ENCODE measurements at regions not wholly inside any gene's neighbourhood (a gene's known extent, or its start where the extent isn't known, plus 50 kb on each side); places are given as distances from the start of the nearest gene placed in this dataset.

DNA sequence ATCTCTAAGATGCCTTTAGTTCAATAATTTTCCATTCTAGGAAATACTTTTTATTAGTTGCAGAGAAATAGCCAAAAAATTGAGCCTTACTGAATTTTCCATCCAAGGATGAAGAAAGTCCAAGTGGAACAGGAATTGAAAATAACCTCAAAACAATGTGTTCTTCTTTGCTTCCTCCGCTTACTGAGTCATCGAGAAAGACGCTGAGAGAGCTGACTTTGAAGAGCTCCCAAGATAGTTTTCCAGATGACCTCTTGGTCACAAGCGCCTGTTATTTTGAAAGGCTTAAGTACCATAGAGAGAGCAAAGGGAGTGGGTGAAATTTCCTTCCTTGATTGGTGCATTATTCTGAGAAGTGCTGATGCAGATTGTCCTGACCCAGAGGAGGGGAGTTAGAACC, 253.5 kb upstream of the ATP10B start:
- H3K9me3 ChIP-seq, result no peaks in the 10 kb centered on the region
- H2AFZ ChIP-seq (ENCODE audit: low read depth), result no peak overlapping the region
- POLR2A ChIA-PET, result no interaction called here
- H3K36me3 ChIP-seq (replicated peaks in 1 of 2; ENCODE audit: control insufficient read depth in 1 of 2, insufficient read depth in 2 of 2, low read length in 1 of 2), result no peaks in the 10 kb centered on the region
- H3K4me3 ChIP-seq (ENCODE audit: low read depth in 2 of 2, low read length in 1 of 2), result no peak overlapping the region
- H3F3A ChIP-seq (replicated peaks; ENCODE audit: insufficient read depth), result no peaks in the 10 kb centered on the region
- CTCF ChIA-PET, result no interaction called here
- H3K4me2 ChIP-seq, result no peak overlapping the region
- H3K9ac ChIP-seq, result no peak overlapping the region
- no peaks in the 10 kb centered on the region for H3K27me3 ChIP-seq (ENCODE audit: insufficient read depth)
- H3K4me1 ChIP-seq (ENCODE audit: control insufficient read depth in 1 of 2, insufficient read depth in 2 of 2, low read depth in 1 of 2, low read length in 1 of 2), result no peaks in the 10 kb centered on the region
- H3K9me2 ChIP-seq, result no peaks in the 10 kb centered on the region
- H4K20me1 ChIP-seq (ENCODE audit: insufficient read depth), result no peaks in the 10 kb centered on the region
- no peak for DNase-seq
- H3K79me2 ChIP-seq (ENCODE audit: insufficient read depth), result no peaks in the 10 kb centered on the region
- 9% methylated on average over 4 of the region's 4 CpGs for WGBS (ENCODE audit: low lambda C conversion rate)
- no peak overlapping the region for H3K27ac ChIP-seq (ENCODE audit: low read depth in 2 of 2, low read length in 1 of 2)
- no peak for TF ChIP-seq IRF3 (IDR thresholded peaks at IDR 0.05; ENCODE audit: low read depth, low read length)
- TF ChIP-seq FOSL2 (IDR thresholded peaks at IDR 0.05; ENCODE audit: borderline replicate concordance, low read depth), result no peak
- no peak for TF ChIP-seq ELF1 (IDR thresholded peaks at IDR 0.05)
- no peak for TF ChIP-seq SIN3A (IDR thresholded peaks at IDR 0.05; ENCODE audit: borderline replicate concordance, low read depth, low read length)
- TF ChIP-seq POLR2AphosphoS5 (IDR thresholded peaks at IDR 0.05; ENCODE audit: low read depth, low read length), result no peak
- TF ChIP-seq FOXM1 (IDR thresholded peaks at IDR 0.05; ENCODE audit: low read depth), result no peak
- no peak for TF ChIP-seq TAF1 (IDR thresholded peaks at IDR 0.05; ENCODE audit: borderline replicate concordance, low read depth, low read length)
- TF ChIP-seq FOXJ3 (CRISPR knock-in tag; IDR thresholded peaks at IDR 0.05), result no peak
- TF ChIP-seq RAD21 (IDR thresholded peaks at IDR 0.05; ENCODE audit: low read length), result no peak
- no peak for TF ChIP-seq MXI1 (IDR thresholded peaks at IDR 0.05; ENCODE audit: low read depth, low read length)
- no peak for TF ChIP-seq RFX5 (IDR thresholded peaks at IDR 0.05; ENCODE audit: low read length)
- TF ChIP-seq TCF12 (IDR thresholded peaks at IDR 0.05), result no peak
- TF ChIP-seq USF2 (IDR thresholded peaks at IDR 0.05; ENCODE audit: borderline replicate concordance, low read depth, low read length), result no peak
- no peak for TF ChIP-seq EP300 (IDR thresholded peaks at IDR 0.05; ENCODE audit: borderline replicate concordance in 1 of 2, low read depth in 1 of 2, low read length in 1 of 2)
- TF ChIP-seq REST (IDR thresholded peaks at IDR 0.05; ENCODE audit: low read depth, low read length), result no peak
- TF ChIP-seq YY1 (IDR thresholded peaks at IDR 0.05; ENCODE audit: low read depth), result no peak
- TF ChIP-seq, protein P1, sequence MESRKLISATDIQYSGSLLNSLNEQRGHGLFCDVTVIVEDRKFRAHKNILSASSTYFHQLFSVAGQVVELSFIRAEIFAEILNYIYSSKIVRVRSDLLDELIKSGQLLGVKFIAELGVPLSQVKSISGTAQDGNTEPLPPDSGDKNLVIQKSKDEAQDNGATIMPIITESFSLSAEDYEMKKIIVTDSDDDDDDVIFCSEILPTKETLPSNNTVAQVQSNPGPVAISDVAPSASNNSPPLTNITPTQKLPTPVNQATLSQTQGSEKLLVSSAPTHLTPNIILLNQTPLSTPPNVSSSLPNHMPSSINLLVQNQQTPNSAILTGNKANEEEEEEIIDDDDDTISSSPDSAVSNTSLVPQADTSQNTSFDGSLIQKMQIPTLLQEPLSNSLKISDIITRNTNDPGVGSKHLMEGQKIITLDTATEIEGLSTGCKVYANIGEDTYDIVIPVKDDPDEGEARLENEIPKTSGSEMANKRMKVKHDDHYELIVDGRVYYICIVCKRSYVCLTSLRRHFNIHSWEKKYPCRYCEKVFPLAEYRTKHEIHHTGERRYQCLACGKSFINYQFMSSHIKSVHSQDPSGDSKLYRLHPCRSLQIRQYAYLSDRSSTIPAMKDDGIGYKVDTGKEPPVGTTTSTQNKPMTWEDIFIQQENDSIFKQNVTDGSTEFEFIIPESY (IDR thresholded peaks at IDR 0.05; ENCODE audit: borderline replicate concordance, low read depth), result no peak
- no peak for TF ChIP-seq NFIC (IDR thresholded peaks at IDR 0.05; ENCODE audit: borderline replicate concordance)
- no peak for TF ChIP-seq TEAD4 (IDR thresholded peaks at IDR 0.05; ENCODE audit: borderline replicate concordance, insufficient read depth)
- no peak for TF ChIP-seq SMC3 (IDR thresholded peaks at IDR 0.05; ENCODE audit: low read depth, low read length)

Data from SK-N-SH (cell line).